HG03025 (cell line): ENCODE measurements at regions not wholly inside any gene's neighbourhood (a gene's known extent, or its start where the extent isn't known, plus 50 kb on each side); places are given as distances from the start of the nearest gene placed in this dataset.

ENCODE experiments used
- ATAC-seq: cut with Tn5 transposase; IDR thresholded peaks from one replicate; pipeline ENCODE4 v1.9.1; 2021; ENCODE audit warnings: mild to moderate bottlenecking, moderate library complexity; ENCODE audit not compliant: unreplicated experiment, low FRiP score

DNA sequence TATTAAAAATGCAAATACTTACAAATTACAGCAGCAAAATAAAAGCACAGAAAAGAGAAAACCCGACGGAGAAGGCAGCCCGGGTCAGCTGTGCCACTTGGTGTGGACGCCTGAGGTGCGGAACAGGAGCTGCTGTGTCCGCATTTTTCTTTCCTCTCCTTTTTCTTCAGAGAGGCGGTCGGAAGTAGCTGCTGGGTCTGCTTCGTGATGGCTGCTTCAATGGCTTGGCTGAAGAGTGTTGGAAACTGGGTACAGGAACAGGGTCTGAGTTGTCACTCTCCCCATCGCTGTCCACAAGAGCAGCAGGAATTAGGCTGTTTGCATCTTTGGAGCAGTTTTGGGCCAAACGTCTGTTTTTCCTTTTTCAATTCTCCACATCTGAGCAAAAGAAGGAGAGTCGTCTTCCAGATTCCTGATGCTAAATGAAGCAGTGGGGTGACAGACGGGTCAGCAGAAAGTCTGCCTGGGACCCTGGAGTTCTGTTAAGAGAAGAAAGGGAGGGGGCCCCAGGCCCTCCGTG is 53.5 kb upstream of the ARL8B start:
- ATAC-seq = no peak

DNA sequence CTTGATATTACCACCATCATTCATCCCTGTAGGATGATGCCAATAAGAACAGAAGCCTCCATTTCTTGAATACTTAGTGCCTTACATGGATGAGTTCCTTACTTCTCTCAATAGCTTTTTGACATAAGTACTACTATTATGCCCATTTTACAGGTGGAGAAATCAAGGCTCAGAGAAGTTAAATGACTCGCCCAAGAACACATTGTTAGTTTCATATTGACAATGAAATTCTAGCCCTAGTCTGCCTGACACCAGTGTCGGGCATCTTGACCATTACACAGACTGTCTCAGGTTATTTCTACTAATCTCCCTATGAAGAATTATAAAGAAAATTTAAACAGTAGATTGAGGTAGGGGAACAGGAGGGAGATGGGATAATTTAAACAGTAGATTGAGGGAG is 52.5 kb upstream of the ARL8B start:
- ATAC-seq = no peak

DNA sequence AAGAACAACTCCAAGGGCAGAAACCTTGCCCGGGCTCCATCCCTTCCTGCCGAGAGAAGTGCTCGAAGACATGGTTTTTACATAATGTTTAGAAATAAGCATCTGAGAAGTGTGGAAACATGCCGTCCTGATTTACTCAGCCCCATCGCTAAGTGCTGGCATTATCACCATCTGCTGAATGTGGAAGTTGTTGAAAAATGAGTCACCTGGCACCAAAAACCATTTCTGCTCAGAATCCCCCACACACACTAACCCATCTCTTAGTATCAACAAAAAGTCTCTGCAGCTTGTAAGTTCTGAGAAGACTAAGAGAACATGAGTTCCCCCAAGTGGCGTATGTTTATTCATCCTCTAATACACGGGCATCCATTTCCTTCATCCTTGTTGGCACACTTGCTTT is 51.0 kb upstream of the ARL8B start:
- ATAC-seq = no peak

DNA sequence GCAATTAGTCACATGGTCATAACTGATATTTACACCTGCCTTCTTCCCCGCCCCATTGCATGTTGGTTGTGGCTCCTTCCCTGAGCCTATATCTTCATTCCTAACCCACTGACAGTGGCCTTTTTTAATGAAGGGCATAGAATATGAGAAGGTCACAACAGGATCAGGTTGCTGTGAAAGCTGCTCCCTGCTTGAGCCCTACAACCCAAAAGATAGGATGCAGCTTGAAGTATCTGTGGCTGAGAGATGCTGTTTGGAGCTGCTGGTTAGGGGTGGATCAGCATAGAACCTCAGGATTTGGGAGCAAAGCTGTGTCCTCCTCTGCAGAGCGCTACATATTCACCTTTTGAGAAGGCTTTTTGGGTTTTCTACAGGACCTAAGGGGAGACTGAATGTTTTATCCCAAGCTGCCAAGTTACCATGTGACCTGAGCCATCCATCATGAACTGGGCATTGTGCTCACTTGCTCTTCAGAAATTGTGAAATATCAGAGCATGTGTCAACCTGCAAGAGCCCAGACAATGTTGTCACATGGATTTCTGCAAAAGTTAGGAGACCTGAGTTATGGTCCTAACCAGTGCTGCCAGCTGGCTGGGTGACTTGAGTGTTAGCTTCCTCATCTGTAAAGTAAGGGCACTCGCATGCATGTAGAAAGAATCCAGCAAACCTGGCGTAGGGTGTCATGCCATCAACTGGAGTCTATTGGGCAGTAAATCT is 49.8 kb upstream of the ARL8B start:
- no peak for ATAC-seq
